Naive thymus-derived CD4-positive, alpha-beta T cell (primary cell): ENCODE measurements at regions not wholly inside any gene's neighbourhood (a gene's known extent, or its start where the extent isn't known, plus 50 kb on each side); places are given as distances from the start of the nearest gene placed in this dataset.

Experiments
- ATAC-seq: fragments of 150-1000 bp; cut with Tn5 transposase; 2 replicates; pipeline ENCODE4 v1.10.0; 2021; ENCODE audit warnings: mild to moderate bottlenecking, moderate library complexity
- CTCF ChIA-PET: fragments of 350-600 bp; sonication (Branson Sonifier 250); formaldehyde crosslinking; loops from one replicate; lab custom pipeline; 2021; ENCODE audit warnings: antibody characterized with exemption; lab: Charles Lee
- POLR2A ChIA-PET: fragments of 350-600 bp; sonication (Branson Sonifier 250); formaldehyde crosslinking; loops from one replicate; lab custom pipeline; 2021; ENCODE audit warnings: antibody characterized with exemption, inconsistent platforms; lab: Charles Lee
- DNase-seq, 9 donors: peaks; one replicate each; pipeline versions ENCODE4 v3.0.0 to v3.0.0-alpha.2; 2020 to 2022; ENCODE audit warnings: mixed read lengths in 1 of 9
- H3K27ac ChIP-seq: one replicate; pipeline ENCODE4 v1.7.0; 2013; ENCODE audit warnings: mild to moderate bottlenecking, low read depth, low read length, moderate library complexity
- H3K27me3 ChIP-seq, 2 donors: one replicate each; pipeline ENCODE4 v1.7.0; 2013; ENCODE audit warnings: low read length in 2 of 2, mild to moderate bottlenecking in 2 of 2, moderate library complexity in 2 of 2; ENCODE audit not compliant: control insufficient read depth in 2 of 2, insufficient read depth in 2 of 2
- H3K36me3 ChIP-seq, 3 experiments: 1 replicate in 2 of 3; 2 replicates in 1 of 3; pipeline ENCODE4 v1.7.0; 2013; ENCODE audit warnings: low read length in 3 of 3, mild to moderate bottlenecking in 3 of 3, moderate library complexity in 1 of 3; ENCODE audit not compliant: insufficient read depth in 3 of 3, control insufficient read depth in 2 of 3
- H3K4me1 ChIP-seq, 2 donors: one replicate each; pipeline ENCODE4 v1.7.0; 2013; ENCODE audit warnings: low read length in 2 of 2, mild to moderate bottlenecking in 2 of 2, moderate library complexity in 1 of 2; ENCODE audit not compliant: control insufficient read depth in 2 of 2, insufficient read depth in 2 of 2
- H3K4me3 ChIP-seq: 2 replicates; pipeline ENCODE4 v1.7.0; 2013; ENCODE audit warnings: mild to moderate bottlenecking, low read length
- H3K9me3 ChIP-seq, 3 experiments: 1 replicate in 2 of 3; 2 replicates in 1 of 3; pipeline ENCODE4 v1.7.0; 2013; ENCODE audit warnings: low read length in 3 of 3; ENCODE audit not compliant: control insufficient read depth in 2 of 3
- H3K27ac Mint-ChIP-seq, 9 donors: one replicate each; pipeline ENCODE4 v1.8.0; 2020 to 2022; ENCODE audit warnings: mixed read lengths in 9 of 9, mild to moderate bottlenecking in 8 of 9, moderate library complexity in 5 of 9, inconsistent platforms in 2 of 9
- H3K27me3 Mint-ChIP-seq, 5 donors: one replicate each; pipeline ENCODE4 v1.8.0; 2021 to 2022; ENCODE audit warnings: mixed read lengths in 5 of 5, mild to moderate bottlenecking in 1 of 5
- H3K36me3 Mint-ChIP-seq, 5 donors: one replicate each; pipeline ENCODE4 v1.8.0; 2020 to 2022; ENCODE audit warnings: mixed read lengths in 5 of 5, mild to moderate bottlenecking in 3 of 5, inconsistent platforms in 1 of 5
- H3K4me1 Mint-ChIP-seq, 7 donors: one replicate each; pipeline ENCODE4 v1.8.0; 2020 to 2022; ENCODE audit warnings: mixed read lengths in 7 of 7, mild to moderate bottlenecking in 3 of 7, inconsistent platforms in 1 of 7
- H3K4me3 Mint-ChIP-seq, 10 donors: one replicate each; pipeline ENCODE4 v1.8.0; 2020 to 2022; ENCODE audit warnings: mild to moderate bottlenecking in 10 of 10, mixed read lengths in 10 of 10, moderate library complexity in 6 of 10, inconsistent platforms in 2 of 10
- H3K9me3 Mint-ChIP-seq, 11 donors: one replicate each; pipeline ENCODE4 v1.8.0; 2020 to 2022; ENCODE audit warnings: mixed read lengths in 11 of 11, mild to moderate bottlenecking in 4 of 11, inconsistent platforms in 1 of 11, moderate library complexity in 1 of 11
- intact Hi-C, 2 donors: fragments of 100-400 bp; cut with micrococcal nuclease; formaldehyde crosslinking; loops; one replicate each; pipeline ENCODE4 v1.15.1; 2023

DNA sequence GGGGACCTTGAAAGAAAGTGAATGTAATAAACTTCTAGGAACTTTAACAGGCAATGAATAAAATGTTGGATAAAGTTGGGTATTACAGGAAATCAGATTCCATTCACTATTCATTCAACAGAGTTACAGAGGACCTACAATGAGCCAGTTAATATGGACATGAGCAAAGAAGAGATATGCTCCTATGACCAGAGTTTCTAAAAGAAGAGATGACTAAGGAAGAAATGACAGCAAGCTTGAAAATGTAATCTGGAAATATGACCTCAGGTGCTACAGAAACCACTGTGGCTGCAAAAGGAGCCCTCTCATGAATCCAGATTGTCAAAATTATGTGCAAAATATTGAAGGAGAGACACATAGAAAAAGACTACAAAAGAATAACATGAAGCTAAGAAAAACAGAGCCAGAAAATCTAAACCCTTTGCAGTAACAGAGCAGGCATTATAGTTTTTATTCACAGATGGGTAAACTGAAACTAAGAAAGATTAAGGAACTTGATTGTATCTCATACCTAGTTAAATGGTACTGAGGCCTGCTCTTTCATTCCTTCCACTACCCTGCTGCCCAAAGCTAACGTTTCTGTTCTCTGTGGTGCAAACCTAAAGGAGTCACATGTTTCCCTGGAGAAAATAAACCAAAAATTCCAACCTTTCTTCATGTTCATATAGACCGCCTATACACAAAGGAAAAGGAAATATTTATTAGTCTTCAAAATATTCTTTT lies 378.3 kb downstream of the GBA3 start:
- ChIA-PET POLR2A (no interaction called here), CTCF (no interaction called here)
- Mint-ChIP-seq H3K36me3 (no peaks in the 10 kb centered on the region), H3K4me1 (no peaks in the 10 kb centered on the region), H3K27me3 (peaks cover 0 to 5% (median 0%) of the 10 kb centered on the region in 5 donors), H3K4me3 (no peak overlapping the region), H3K27ac (no peak overlapping the region), H3K9me3 (peaks cover 0 to 9% (median 3%) of the 10 kb centered on the region in 11 donors)
- Histone ChIP-seq H3K27me3 (no peaks in the 10 kb centered on the region), H3K4me1 (no peaks in the 10 kb centered on the region), H3K9me3 (no peaks in the 10 kb centered on the region), H3K4me3 (no peak overlapping the region), H3K36me3 (no peaks in the 10 kb centered on the region), H3K27ac (no peak overlapping the region)
- DNase-seq (no peak), ATAC-seq (no peak)
- intact Hi-C loops = no loop called here

DNA sequence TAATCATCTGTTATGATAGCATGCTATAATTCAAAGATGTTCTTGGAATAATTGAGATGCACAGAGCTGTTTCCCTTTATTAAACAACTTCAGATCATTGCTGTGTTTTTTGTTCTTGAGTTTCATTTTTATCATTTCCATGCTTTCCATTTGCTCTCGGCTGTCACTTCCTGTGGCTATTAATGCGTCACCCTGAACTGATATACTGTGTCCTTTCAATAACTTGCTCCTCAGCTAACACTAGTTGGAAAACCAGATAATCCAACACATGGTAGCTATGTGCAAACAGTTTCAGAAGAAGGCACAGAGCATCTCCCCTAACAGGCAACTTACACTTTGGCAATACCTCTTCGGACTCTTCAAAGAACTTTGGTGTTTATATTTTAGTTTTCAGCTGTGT lies 376.0 kb downstream of the GBA3 start:
- H3K27me3 ChIP-seq = no peaks in the 10 kb centered on the region
- no peak overlapping the region for H3K4me3 ChIP-seq
- no peak overlapping the region for H3K27ac Mint-ChIP-seq
- ChIA-PET POLR2A (no interaction called here), CTCF (no interaction called here)
- H3K27me3 Mint-ChIP-seq = peaks cover 0 to 5% (median 0%) of the 10 kb centered on the region in 5 donors
- no peaks in the 10 kb centered on the region for H3K36me3 ChIP-seq
- no peaks in the 10 kb centered on the region for H3K36me3 Mint-ChIP-seq
- ATAC-seq = no peak
- no peak for DNase-seq
- no peaks in the 10 kb centered on the region for H3K4me1 ChIP-seq
- no peak overlapping the region for H3K27ac ChIP-seq
- no peaks in the 10 kb centered on the region for H3K9me3 ChIP-seq
- H3K4me1 Mint-ChIP-seq = no peaks in the 10 kb centered on the region
- H3K9me3 Mint-ChIP-seq = peaks cover 0 to 7% (median 3%) of the 10 kb centered on the region in 11 donors
- intact Hi-C loops = no loop called here
- no peak overlapping the region for H3K4me3 Mint-ChIP-seq

DNA sequence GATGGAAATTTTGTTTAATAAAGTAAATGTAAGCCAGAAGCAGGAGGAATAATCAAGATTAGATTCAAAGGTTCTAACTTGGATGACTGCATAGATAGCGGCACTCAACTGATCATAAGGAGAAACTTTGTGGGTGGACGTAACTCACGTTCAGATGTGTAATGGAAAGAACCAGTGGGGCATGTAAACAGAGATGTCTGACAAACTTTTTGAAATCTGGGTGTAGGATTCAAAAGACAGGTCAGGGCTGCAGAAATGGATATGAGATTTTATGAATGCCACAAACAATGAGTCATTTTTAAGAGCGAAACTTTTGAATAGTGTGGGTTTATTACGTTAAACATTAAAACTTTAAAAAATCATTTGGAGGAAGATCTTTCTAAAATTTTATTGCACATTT lies 375.6 kb downstream of the GBA3 start:
- H3K36me3 Mint-ChIP-seq = no peaks in the 10 kb centered on the region
- Histone ChIP-seq H3K4me1 (no peaks in the 10 kb centered on the region), H3K36me3 (no peaks in the 10 kb centered on the region), H3K9me3 (no peaks in the 10 kb centered on the region), H3K4me3 (no peak overlapping the region), H3K27ac (no peak overlapping the region), H3K27me3 (no peaks in the 10 kb centered on the region)
- intact Hi-C loops = no loop called here
- ChIA-PET POLR2A (no interaction called here), CTCF (no interaction called here)
- ATAC-seq = no peak
- no peak overlapping the region for H3K27ac Mint-ChIP-seq
- no peaks in the 10 kb centered on the region for H3K4me1 Mint-ChIP-seq
- H3K4me3 Mint-ChIP-seq = no peak overlapping the region
- H3K27me3 Mint-ChIP-seq = peaks cover 0 to 5% (median 0%) of the 10 kb centered on the region in 5 donors
- H3K9me3 Mint-ChIP-seq = peaks cover 0 to 7% (median 3%) of the 10 kb centered on the region in 11 donors
- DNase-seq = no peak

DNA sequence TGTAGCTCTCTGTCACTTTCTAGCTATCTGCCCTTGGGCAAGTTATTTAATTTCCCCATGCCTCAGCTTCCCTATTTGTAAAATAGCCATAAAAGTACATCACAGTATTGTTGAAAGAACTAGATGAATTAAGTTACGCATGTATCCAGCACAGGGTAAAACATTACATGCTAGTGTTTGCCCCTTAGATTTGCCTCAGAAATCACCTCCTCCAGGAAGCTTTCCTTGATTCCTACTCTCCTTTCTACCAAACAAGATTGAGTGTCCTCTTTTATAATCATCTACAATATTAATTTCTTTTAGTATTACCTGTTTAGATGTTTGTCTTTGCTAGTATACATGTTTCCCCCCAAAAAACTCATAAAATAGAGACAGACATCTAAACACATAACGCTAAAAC lies 369.5 kb downstream of the GBA3 start:
- H3K27ac Mint-ChIP-seq = no peak overlapping the region
- intact Hi-C loops = no loop called here
- ChIA-PET POLR2A (no interaction called here), CTCF (no interaction called here)
- Histone ChIP-seq H3K9me3 (no peaks in the 10 kb centered on the region), H3K36me3 (no peaks in the 10 kb centered on the region), H3K27ac (no peak overlapping the region), H3K4me3 (no peak overlapping the region), H3K4me1 (no peaks in the 10 kb centered on the region), H3K27me3 (no peaks in the 10 kb centered on the region)
- DNase-seq (no peak), ATAC-seq (no peak)
- H3K27me3 Mint-ChIP-seq = no peaks in the 10 kb centered on the region
- H3K4me1 Mint-ChIP-seq = no peaks in the 10 kb centered on the region
- no peaks in the 10 kb centered on the region for H3K36me3 Mint-ChIP-seq
- peaks cover 0 to 14% (median 4%) of the 10 kb centered on the region in 11 donors for H3K9me3 Mint-ChIP-seq
- no peak overlapping the region for H3K4me3 Mint-ChIP-seq

DNA sequence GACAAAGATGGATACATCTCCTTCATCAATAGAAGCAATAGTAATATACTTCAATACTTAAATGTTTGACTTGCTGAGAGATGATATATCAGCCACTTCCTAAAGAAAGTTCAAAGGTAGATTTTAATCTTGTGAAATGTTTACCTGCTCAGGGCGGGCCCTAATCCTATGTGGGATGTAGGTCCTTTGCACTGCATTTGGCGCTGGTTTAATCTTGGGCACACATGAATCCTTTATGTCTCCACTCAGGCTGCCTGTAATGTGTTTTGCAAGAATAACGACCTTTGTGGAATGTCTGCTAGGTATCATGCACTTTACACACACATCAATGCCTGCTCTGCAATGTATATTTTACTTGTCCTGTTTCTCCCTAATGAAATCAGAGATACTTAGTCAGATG lies 368.7 kb downstream of the GBA3 start:
- Mint-ChIP-seq H3K4me1 (no peaks in the 10 kb centered on the region), H3K36me3 (no peaks in the 10 kb centered on the region), H3K27ac (no peak overlapping the region), H3K27me3 (no peaks in the 10 kb centered on the region), H3K4me3 (no peak overlapping the region), H3K9me3 (peaks cover 0 to 14% (median 4%) of the 10 kb centered on the region in 11 donors)
- intact Hi-C loops = no loop called here
- H3K4me3 ChIP-seq = no peak overlapping the region
- H3K36me3 ChIP-seq = no peaks in the 10 kb centered on the region
- ChIA-PET POLR2A (no interaction called here), CTCF (no interaction called here)
- H3K4me1 ChIP-seq = no peaks in the 10 kb centered on the region
- H3K9me3 ChIP-seq = no peaks in the 10 kb centered on the region
- H3K27ac ChIP-seq = no peak overlapping the region
- ATAC-seq (no peak), DNase-seq (no peak)
- no peaks in the 10 kb centered on the region for H3K27me3 ChIP-seq

DNA sequence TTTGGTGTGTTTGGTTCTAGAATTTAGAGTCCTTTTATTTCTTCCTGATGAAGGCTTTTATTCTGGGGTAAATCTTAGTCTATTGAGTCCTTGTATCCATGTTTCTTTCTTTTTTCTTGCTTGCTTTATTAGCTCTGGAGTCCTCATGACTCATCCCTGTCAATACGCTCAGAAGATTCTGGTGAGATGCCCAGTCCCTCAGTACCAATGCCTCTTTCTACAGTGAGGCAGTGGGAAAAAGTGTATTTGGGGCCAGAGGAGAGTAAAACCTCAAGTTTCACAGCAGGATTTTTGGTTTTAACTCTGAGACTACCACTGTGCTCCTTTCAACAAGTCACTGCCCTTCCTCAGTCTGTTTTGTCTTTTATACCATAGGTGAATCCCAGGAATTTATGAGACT lies 368.0 kb downstream of the GBA3 start:
- Mint-ChIP-seq H3K27ac (no peak overlapping the region), H3K4me3 (no peak overlapping the region), H3K9me3 (peaks cover 0 to 14% (median 4%) of the 10 kb centered on the region in 11 donors), H3K27me3 (no peaks in the 10 kb centered on the region), H3K36me3 (no peaks in the 10 kb centered on the region), H3K4me1 (no peaks in the 10 kb centered on the region)
- ATAC-seq (no peak), DNase-seq (no peak)
- H3K27ac ChIP-seq = no peak overlapping the region
- CTCF ChIA-PET = no interaction called here
- H3K4me1 ChIP-seq = no peaks in the 10 kb centered on the region
- H3K36me3 ChIP-seq = no peaks in the 10 kb centered on the region
- H3K27me3 ChIP-seq = no peaks in the 10 kb centered on the region
- H3K4me3 ChIP-seq = no peak overlapping the region
- POLR2A ChIA-PET = no interaction called here
- intact Hi-C loops = no loop called here
- no peaks in the 10 kb centered on the region for H3K9me3 ChIP-seq

DNA sequence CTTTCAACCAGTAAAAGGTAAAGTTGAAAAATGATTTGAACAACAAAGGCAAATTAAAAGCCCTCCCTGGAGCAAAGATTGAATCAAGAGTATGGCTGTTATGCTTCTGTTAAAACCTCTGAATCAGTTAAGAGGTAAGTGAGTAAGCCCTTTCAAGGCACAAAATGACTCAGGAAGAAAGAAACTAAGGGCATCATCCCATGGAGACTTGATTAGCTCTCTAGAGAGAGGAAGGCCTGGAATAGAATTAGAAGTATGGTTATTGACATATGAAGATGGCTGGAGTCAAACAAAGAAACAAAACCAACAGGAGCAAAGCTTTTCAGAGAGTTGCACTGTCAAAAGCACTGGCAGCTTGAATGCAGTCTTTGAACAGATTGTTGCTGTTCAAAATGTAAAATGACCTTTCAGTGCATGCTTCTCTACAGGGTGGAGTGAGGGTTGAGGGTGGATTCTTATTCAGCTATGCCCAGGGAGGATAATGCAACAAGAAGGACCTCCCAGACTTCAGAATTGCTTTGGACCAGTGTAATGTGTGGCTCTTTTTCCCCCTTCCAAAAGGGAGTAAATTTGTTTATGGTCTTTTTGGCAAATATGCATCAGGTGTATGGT lies 365.5 kb downstream of the GBA3 start:
- no peaks in the 10 kb centered on the region for H3K36me3 ChIP-seq
- H3K4me1 ChIP-seq = no peaks in the 10 kb centered on the region
- ATAC-seq (no peak), DNase-seq (no peak)
- H3K9me3 Mint-ChIP-seq = peaks cover 0 to 24% (median 4%) of the 10 kb centered on the region in 11 donors
- CTCF ChIA-PET = no interaction called here
- H3K27me3 ChIP-seq = no peaks in the 10 kb centered on the region
- H3K27me3 Mint-ChIP-seq = no peaks in the 10 kb centered on the region
- no peaks in the 10 kb centered on the region for H3K36me3 Mint-ChIP-seq
- H3K27ac Mint-ChIP-seq = no peak overlapping the region
- intact Hi-C loops = no loop called here
- no peaks in the 10 kb centered on the region for H3K4me1 Mint-ChIP-seq
- POLR2A ChIA-PET = no interaction called here
- no peaks in the 10 kb centered on the region for H3K9me3 ChIP-seq
- no peak overlapping the region for H3K4me3 ChIP-seq
- no peak overlapping the region for H3K4me3 Mint-ChIP-seq
- no peak overlapping the region for H3K27ac ChIP-seq
